GM23248 (cell line): ENCODE measurements at regions not wholly inside any gene's neighbourhood (a gene's known extent, or its start where the extent isn't known, plus 50 kb on each side); places are given as distances from the start of the nearest gene placed in this dataset.

Experiments used
- DNase-seq: peaks from one replicate; pipeline ENCODE4 v3.0.0-alpha.2; 2015
- H2AFZ ChIP-seq: fragments of 200-600 bp; sonication (generic); 2 replicates; pipeline ENCODE4 v1.6.1; 2016; ENCODE audit warnings: antibody characterized with exemption
- H3F3A ChIP-seq: fragments of 200-600 bp; sonication (generic); 2 replicates; pipeline ENCODE4 v1.6.1; 2016; ENCODE audit warnings: mild to moderate bottlenecking, antibody characterized with exemption, mixed run types; ENCODE audit not compliant: insufficient read depth
- H3K27ac ChIP-seq: fragments of 200-600 bp; sonication (generic); 2 replicates; pipeline ENCODE4 v1.5.1; 2016; ENCODE audit warnings: mild to moderate bottlenecking
- H3K27me3 ChIP-seq: fragments of 200-600 bp; sonication (generic); replicated peaks from 2 replicates; pipeline ENCODE4 v1.6.1; 2016; ENCODE audit warnings: mild to moderate bottlenecking; ENCODE audit not compliant: insufficient read depth
- H3K36me3 ChIP-seq: fragments of 200-600 bp; sonication (generic); 2 replicates; pipeline ENCODE4 v1.6.1; 2016; ENCODE audit warnings: low read depth, mild to moderate bottlenecking
- H3K4me1 ChIP-seq: fragments of 200-600 bp; sonication (generic); 2 replicates; pipeline ENCODE4 v1.6.1; 2016; ENCODE audit warnings: mild to moderate bottlenecking; ENCODE audit not compliant: insufficient read depth
- H3K4me2 ChIP-seq: fragments of 200-600 bp; sonication (generic); one replicate; pipeline ENCODE4 v1.6.1; 2016; ENCODE audit warnings: mild to moderate bottlenecking; ENCODE audit not compliant: unreplicated experiment
- H3K4me3 ChIP-seq: fragments of 200-600 bp; sonication (generic); 2 replicates; pipeline ENCODE4 v1.5.1; 2016; ENCODE audit warnings: mild to moderate bottlenecking
- H3K79me2 ChIP-seq: fragments of 200-600 bp; sonication (generic); 2 replicates; pipeline ENCODE4 v1.6.1; 2016; ENCODE audit warnings: mild to moderate bottlenecking; ENCODE audit not compliant: insufficient read depth
- H3K9ac ChIP-seq: fragments of 200-600 bp; sonication (generic); 2 replicates; pipeline ENCODE4 v1.6.1; 2016; ENCODE audit warnings: mild to moderate bottlenecking
- H3K9me2 ChIP-seq: fragments of 200-600 bp; sonication (generic); 2 replicates; pipeline ENCODE4 v1.6.1; 2016; ENCODE audit warnings: mixed run types, mild to moderate bottlenecking, moderate library complexity; ENCODE audit not compliant: insufficient read depth
- H3K9me3 ChIP-seq: fragments of 200-600 bp; sonication (generic); one replicate; pipeline ENCODE4 v1.6.1; 2017; ENCODE audit warnings: low read depth
- H4K20me1 ChIP-seq: fragments of 200-600 bp; sonication (generic); 2 replicates; pipeline ENCODE4 v1.6.0; 2016; ENCODE audit not compliant: insufficient read depth
- EZH2 ChIP-seq: fragments of 200-600 bp; sonication (generic); IDR thresholded peaks from 2 replicates; pipeline ENCODE4 v1.6.1; 2018; ENCODE audit warnings: antibody characterized with exemption, mild to moderate bottlenecking; ENCODE audit not compliant: insufficient read depth, poor library complexity, severe bottlenecking
- EZH2phosphoT487 ChIP-seq: fragments of 200-600 bp; sonication (generic); IDR thresholded peaks from 2 replicates; pipeline ENCODE4 v1.6.1; 2018; ENCODE audit warnings: antibody characterized with exemption, moderate library complexity, mild to moderate bottlenecking, low read depth; ENCODE audit not compliant: insufficient read depth
- WGBS, 2 experiments: methylation state at CpG; one replicate each; pipeline ENCODE4 v1.1.6; 2015 to 2017; ENCODE audit warnings: low lambda C conversion rate in 2 of 2, low coverage in 1 of 2; ENCODE audit errors: missing lambda C conversion rate in 2 of 2; 5-methylcytosine and 5-hydroxymethylcytosine counted together
- in situ Hi-C: fragments of 300-500 bp; cut with MboI; formaldehyde crosslinking; loops from 2 replicates; pipeline ENCODE4 v1.15.0; 2020

DNA sequence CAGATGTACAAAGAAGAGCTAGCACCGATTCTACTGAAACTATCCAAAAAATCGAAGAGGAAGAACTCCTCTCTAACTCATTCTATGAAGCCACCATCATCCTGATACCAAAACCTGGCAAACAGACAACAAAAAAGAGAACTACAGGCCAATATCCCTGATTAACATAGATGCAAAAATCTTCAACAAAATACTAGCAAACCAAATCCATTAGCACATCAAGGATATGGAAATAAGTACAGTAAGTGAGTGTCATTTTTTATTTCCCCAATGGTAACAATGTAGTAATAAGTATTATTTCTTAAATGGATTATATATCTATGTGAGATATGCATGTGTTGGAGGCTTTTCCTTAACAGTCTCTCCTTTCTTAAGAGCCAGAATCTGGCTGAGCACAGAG lies 134.5 kb upstream of the SMLR1 start:
- no peak overlapping the region for H2AFZ ChIP-seq
- H3K4me2 ChIP-seq: no peak overlapping the region
- WGBS, 2 experiments: 93 to 94% methylated on average over 2 of the region's 2 CpGs
- in situ Hi-C loops: no loop called here
- H3K9me2 ChIP-seq: no peaks in the 10 kb centered on the region
- no peaks in the 10 kb centered on the region for H3K36me3 ChIP-seq
- H3K27ac ChIP-seq: no peak overlapping the region
- TF ChIP-seq EZH2phosphoT487 (no peak), EZH2 (no peak)
- H3K4me1 ChIP-seq: peaks cover 28% of the 10 kb centered on the region
- no peaks in the 10 kb centered on the region for H3K9me3 ChIP-seq
- no peak overlapping the region for H3K4me3 ChIP-seq
- H3K79me2 ChIP-seq: no peaks in the 10 kb centered on the region
- no peaks in the 10 kb centered on the region for H3K27me3 ChIP-seq
- no peaks in the 10 kb centered on the region for H4K20me1 ChIP-seq
- H3F3A ChIP-seq: peaks cover 8% of the 10 kb centered on the region
- DNase-seq: no peak
- H3K9ac ChIP-seq: no peak overlapping the region

- TF ChIP-seq EZH2: no peak
- no peak for TF ChIP-seq EZH2phosphoT487
Measured at GRCh38 chr6:130693944-130694343, 133.3 kb upstream of the SMLR1 start.

GRCh38 chr6:130694606-130695005 lies 132.6 kb upstream of the SMLR1 start:
- peaks cover 34% of the 10 kb centered on the region for H3K4me1 ChIP-seq
- no peak overlapping the region for H3K27ac ChIP-seq
- H3K27me3 ChIP-seq: no peaks in the 10 kb centered on the region
- no peak overlapping the region for H3K4me3 ChIP-seq
- DNase-seq: peak; percentile 43
- H3K9me3 ChIP-seq: no peaks in the 10 kb centered on the region
- WGBS, 2 experiments: 73 to 79% methylated on average over 4 of the region's 4 CpGs
- in situ Hi-C loops: no loop called here
- no peak overlapping the region for H3K4me2 ChIP-seq
- H4K20me1 ChIP-seq: no peaks in the 10 kb centered on the region
- H3F3A ChIP-seq: peaks cover 8% of the 10 kb centered on the region
- H3K9me2 ChIP-seq: no peaks in the 10 kb centered on the region
- H2AFZ ChIP-seq: 0 out of 2 replicates have a peak overlapping the region, but pooled peaks have one; percentile 10
- no peak for TF ChIP-seq EZH2
- TF ChIP-seq EZH2phosphoT487: no peak
- no peaks in the 10 kb centered on the region for H3K79me2 ChIP-seq
- no peak overlapping the region for H3K9ac ChIP-seq
- H3K36me3 ChIP-seq: no peaks in the 10 kb centered on the region

More at GRCh38 chr6:130693944-130694343, 133.3 kb upstream of the SMLR1 start:
- Histone ChIP-seq H2AFZ (peak overlapping the region; percentile 10; the same call in 1 of the 2 replicates), H3K36me3 (no peaks in the 10 kb centered on the region), H3K4me2 (no peak overlapping the region), H3K9me3 (no peaks in the 10 kb centered on the region), H3K27me3 (no peaks in the 10 kb centered on the region), H3K4me3 (no peak overlapping the region), H3K9ac (no peak overlapping the region), H3K9me2 (no peaks in the 10 kb centered on the region), H3K79me2 (no peaks in the 10 kb centered on the region), H3F3A (peaks cover 8% of the 10 kb centered on the region), H3K27ac (no peak overlapping the region), H3K4me1 (peaks cover 34% of the 10 kb centered on the region), H4K20me1 (no peaks in the 10 kb centered on the region)
- WGBS, 2 experiments: 29% methylated on average over 2 of the region's 2 CpGs
- in situ Hi-C loops: no loop called here
- peak; percentile 8 for DNase-seq

DNA sequence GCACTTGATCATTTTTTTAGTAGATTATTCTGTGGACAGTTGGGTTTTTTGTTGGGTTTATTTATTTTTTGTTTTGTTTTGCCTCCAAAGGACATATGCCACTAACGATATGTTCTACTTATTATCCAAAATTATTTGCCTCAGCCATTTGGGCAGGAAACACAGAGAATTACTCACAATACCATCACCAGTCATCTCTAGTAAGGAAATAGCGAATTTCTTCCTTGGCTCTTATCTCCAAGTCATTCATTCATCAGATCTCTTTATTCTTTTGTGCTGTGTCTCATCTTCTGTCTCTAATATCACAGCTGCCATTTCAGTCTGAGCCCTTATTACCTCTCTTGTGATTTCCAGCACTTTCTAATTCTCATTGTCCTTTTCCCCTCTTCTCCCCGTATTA lies 130.4 kb upstream of the SMLR1 start:
- Histone ChIP-seq H3K79me2 (no peaks in the 10 kb centered on the region), H3K9me2 (no peaks in the 10 kb centered on the region), H3K9ac (no peak overlapping the region), H3K27me3 (no peaks in the 10 kb centered on the region), H3K27ac (no peak overlapping the region), H3K4me2 (peak overlapping the region; percentile 20), H3K4me3 (no peak overlapping the region), H4K20me1 (no peaks in the 10 kb centered on the region), H2AFZ (peak overlapping the region; percentile 1; the same call in 1 of the 2 replicates), H3K4me1 (peaks cover 34% of the 10 kb centered on the region), H3F3A (peaks cover 8% of the 10 kb centered on the region), H3K9me3 (no peaks in the 10 kb centered on the region), H3K36me3 (no peaks in the 10 kb centered on the region)
- DNase-seq: peak; percentile 66
- 27 to 34% methylated on average over 3 of the region's 3 CpGs for WGBS, 2 experiments
- in situ Hi-C loops: no loop called here
- TF ChIP-seq EZH2: no peak
- TF ChIP-seq EZH2phosphoT487: no peak

DNA sequence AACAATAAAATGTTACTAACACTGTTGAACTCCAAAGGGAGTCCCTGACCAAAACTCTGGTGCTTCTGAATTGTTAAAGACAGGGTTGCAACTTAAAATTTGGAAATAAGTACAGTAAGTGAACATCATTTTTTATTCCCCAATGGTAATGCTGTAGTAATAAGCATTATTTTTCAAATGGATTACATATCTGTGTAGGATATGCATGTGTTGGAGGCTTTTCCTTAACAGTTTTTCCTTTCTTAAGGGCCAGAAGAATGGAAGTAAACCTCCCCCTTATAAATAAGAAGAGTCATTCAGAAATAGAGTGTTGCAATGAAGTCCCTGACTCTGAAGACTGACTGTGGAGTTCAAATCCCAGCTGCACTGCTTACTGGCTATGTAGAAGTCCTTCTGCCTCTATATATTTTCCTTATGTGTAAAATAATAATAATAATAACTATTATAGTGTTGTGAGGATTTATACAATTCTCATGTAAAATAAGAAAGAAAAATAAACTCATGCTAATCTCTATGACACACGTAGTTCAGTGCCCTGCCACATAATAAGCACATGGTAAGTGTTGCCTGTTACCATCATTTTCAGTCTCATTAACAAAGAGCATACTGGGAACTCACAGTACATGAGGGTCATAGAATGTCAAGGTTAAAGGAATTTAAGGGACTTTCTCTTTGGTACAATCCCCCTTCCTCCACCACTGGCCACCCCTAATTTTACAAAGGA lies 129.8 kb upstream of the SMLR1 start:
- in situ Hi-C loops: no loop called here
- DNase-seq: peak; percentile 42
- Histone ChIP-seq H3K4me1 (peaks cover 34% of the 10 kb centered on the region), H3K27me3 (no peaks in the 10 kb centered on the region), H3F3A (peaks cover 8% of the 10 kb centered on the region), H3K27ac (no peak overlapping the region), H4K20me1 (no peaks in the 10 kb centered on the region), H2AFZ (peak overlapping the region; percentile 50; the same call in 1 of the 2 replicates), H3K9me2 (no peaks in the 10 kb centered on the region), H3K9me3 (no peaks in the 10 kb centered on the region), H3K4me2 (peak overlapping the region; percentile 69), H3K79me2 (no peaks in the 10 kb centered on the region), H3K9ac (no peak overlapping the region), H3K4me3 (peak overlapping the region; percentile 35), H3K36me3 (no peaks in the 10 kb centered on the region)
- WGBS, 2 experiments: 0 to 6% methylated on average over 1 of the region's 1 CpG
- TF ChIP-seq EZH2 (no peak), EZH2phosphoT487 (no peak)
